NB4 (cell line): ENCODE measurements at regions not wholly inside any gene's neighbourhood (a gene's known extent, or its start where the extent isn't known, plus 50 kb on each side); places are given as distances from the start of the nearest gene placed in this dataset.

ENCODE experiments used
- DNase-seq: peaks from one replicate; pipeline ENCODE4 v3.0.0; 2010; ENCODE audit warnings: low read depth
- H3K4me3 ChIP-seq: one replicate; pipeline ENCODE4 v1.5.1; 2011; ENCODE audit warnings: mild to moderate bottlenecking, low read depth, low read length, moderate library complexity
- MYC ChIP-seq: IDR thresholded peaks from 2 replicates; pipeline ENCODE4 v1.6.1; 2011; ENCODE audit warnings: low read depth, low read length
- POLR2A ChIP-seq: IDR thresholded peaks from 2 replicates; pipeline ENCODE4 v1.6.1; 2011; ENCODE audit warnings: mild to moderate bottlenecking; ENCODE audit not compliant: insufficient read length; ENCODE audit errors: extremely low read depth
- TF ChIP-seq, protein P1 (sequence below): IDR thresholded peaks from one replicate; pipeline ENCODE4 v1.5.1; 2012; ENCODE audit warnings: low read depth, low read length
- TF ChIP-seq, protein P2 (sequence below): IDR thresholded peaks from 2 replicates; pipeline ENCODE4 v1.6.1; 2011; ENCODE audit warnings: low read depth, low read length

DNA sequence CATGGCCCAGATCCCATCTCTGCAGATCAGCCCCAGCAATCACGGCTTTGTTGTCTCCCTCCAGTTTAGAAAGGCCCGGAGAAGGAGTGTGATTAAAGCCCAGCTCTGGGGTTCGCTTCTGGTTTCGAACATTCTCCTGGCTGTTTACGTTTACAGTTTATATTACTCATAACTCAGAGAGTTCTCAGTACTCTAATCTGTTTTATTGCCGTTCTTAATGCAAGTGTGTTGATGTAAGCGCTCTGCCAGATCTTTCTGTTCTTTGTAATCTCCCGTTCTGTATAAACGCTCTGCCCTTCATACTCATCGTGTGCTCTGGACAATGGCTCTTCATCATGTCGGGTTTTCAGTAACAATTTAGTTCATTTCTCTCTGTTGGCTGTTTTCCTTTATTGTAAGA is 82.5 kb upstream of the PRNP start:
- TF ChIP-seq POLR2A: no peak
- TF ChIP-seq MYC: no peak
- TF ChIP-seq, protein P1, sequence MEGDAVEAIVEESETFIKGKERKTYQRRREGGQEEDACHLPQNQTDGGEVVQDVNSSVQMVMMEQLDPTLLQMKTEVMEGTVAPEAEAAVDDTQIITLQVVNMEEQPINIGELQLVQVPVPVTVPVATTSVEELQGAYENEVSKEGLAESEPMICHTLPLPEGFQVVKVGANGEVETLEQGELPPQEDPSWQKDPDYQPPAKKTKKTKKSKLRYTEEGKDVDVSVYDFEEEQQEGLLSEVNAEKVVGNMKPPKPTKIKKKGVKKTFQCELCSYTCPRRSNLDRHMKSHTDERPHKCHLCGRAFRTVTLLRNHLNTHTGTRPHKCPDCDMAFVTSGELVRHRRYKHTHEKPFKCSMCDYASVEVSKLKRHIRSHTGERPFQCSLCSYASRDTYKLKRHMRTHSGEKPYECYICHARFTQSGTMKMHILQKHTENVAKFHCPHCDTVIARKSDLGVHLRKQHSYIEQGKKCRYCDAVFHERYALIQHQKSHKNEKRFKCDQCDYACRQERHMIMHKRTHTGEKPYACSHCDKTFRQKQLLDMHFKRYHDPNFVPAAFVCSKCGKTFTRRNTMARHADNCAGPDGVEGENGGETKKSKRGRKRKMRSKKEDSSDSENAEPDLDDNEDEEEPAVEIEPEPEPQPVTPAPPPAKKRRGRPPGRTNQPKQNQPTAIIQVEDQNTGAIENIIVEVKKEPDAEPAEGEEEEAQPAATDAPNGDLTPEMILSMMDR: no peak
- TF ChIP-seq, protein P2, sequence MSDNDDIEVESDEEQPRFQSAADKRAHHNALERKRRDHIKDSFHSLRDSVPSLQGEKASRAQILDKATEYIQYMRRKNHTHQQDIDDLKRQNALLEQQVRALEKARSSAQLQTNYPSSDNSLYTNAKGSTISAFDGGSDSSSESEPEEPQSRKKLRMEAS: no peak
- H3K4me3 ChIP-seq: no peak overlapping the region
- DNase-seq: no peak

DNA sequence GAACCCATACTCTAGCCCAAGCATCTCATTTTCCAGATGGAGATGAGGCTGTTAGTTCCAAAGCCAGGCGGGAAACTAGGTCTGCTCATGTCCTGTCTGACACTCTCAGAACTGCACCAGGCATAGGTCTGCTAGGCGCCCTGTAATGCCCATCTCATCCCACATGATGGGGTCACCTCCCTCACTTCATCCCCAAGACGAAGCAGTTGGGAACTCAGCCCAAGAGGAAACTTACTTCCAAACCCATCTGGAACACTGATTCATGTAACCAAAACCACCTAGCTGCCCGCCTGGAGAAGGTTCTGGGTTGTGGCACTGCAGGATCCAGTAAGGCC is 84.0 kb upstream of the PRNP start:
- DNase-seq: no peak
- H3K4me3 ChIP-seq: no peak overlapping the region
- TF ChIP-seq, protein P1: no peak
- no peak for TF ChIP-seq POLR2A
- TF ChIP-seq, protein P2: no peak
- TF ChIP-seq MYC: no peak

DNA sequence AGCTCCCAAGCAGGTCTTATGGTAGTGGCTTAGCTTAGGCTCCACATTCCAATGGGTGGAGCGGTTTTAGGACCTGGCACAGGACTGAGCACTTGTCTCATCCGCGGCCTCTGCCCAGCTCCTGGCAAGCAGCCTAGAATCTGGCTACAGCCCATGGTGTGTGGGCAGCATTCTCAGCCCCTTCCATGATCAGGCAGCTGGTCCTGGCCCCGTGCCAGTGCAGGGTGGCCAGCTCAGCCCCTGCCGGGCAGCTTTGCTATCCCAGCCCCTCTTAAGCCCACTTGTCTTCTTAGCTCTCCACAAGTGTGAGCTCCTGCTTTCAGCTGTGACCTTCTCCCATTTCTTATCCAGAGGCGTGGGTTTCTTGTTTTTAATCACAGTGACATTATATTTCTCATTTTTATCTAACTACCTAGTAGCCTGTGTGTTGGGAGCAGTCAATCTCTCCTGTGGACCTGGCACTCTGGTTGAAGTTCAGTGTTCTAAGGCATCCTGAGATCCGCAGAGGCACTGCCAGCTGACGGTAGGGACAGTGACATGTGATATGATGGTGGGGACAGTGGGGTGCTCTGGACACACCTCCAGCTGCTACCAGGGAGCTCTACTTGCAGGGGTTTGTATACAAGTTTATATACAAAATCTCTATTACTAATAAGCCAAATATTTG is 84.5 kb upstream of the PRNP start:
- H3K4me3 ChIP-seq: no peak overlapping the region
- no peak for DNase-seq
- TF ChIP-seq, protein P1: no peak
- TF ChIP-seq POLR2A: no peak
- TF ChIP-seq, protein P2: no peak
- TF ChIP-seq MYC: no peak

DNA sequence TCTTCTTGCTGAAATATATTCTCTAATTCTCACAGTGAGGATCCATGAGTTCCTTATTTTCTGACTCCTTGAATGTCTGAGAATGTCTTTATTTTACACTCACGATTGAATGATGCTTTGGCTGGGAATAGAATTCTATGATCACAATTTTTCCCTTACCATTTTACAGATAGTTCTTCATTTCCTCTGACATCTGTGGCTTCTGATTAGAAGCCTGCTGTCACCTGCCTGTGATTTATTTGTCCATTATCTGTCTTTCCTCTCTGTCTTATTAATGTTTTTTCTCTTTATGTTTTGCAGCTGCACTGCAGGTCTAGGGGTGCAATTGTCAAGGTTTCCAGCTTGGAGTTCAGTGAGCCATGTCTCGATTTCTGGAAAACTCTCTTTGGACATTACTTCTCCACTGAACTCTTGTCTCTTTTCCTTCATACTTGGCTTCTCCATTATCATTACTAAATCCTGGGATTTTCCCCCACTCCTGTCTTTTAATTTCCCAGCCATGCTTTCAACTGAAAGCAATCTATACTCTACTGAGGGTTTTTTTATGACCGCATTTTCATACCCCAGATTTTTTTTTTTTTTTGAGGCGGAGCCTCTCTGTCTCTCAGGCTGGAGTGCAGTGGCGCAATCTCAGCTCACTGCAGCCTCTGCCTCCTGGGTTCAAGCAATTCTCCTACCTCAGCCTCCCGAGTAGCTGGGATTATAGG is 85.8 kb upstream of the PRNP start:
- no peak for DNase-seq
- TF ChIP-seq, protein P2: no peak
- TF ChIP-seq POLR2A (no peak), MYC (no peak)
- TF ChIP-seq, protein P1: no peak
- no peak overlapping the region for H3K4me3 ChIP-seq

DNA sequence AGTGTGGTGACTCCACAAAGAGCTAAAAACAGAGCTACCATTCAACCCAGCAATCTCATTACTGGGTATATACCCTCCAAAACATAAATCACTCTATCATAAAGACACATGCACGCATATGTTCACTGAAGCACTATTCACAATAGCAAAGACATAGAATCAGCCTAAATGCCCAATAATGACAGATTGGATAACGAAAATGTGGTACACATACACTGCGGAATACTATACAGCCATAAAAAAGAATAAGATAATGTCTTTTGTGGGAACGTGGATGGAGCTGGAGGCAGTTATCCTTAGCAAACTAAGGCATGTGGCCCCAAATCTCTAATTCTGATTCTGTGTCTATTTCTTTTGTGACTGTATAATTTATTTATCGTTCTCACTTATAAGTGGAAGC is 89.0 kb upstream of the PRNP start:
- TF ChIP-seq, protein P1: no peak
- no peak for TF ChIP-seq MYC
- DNase-seq: no peak
- H3K4me3 ChIP-seq: no peak overlapping the region

DNA sequence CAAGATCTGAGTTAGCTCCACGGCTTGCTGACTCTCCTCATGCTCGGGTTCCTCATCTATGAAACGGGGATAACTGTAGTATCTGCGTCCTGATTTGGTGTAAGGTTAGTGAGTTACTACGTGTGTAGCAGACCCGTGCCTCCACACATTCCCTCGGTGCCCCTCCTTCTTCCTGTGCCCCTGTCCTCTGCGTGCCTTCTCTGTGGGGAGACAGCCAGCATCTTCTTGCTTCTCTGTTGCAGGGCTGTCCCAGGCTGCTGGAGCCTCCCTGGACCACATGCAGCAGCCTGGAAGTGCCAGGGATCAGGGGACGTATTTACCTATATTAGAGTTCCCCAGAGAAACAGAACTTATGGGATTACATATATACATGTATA is 93.1 kb upstream of the PRNP start:
- DNase-seq: no peak
- no peak overlapping the region for H3K4me3 ChIP-seq
- TF ChIP-seq, protein P2: no peak
- TF ChIP-seq POLR2A: no peak
- no peak for TF ChIP-seq MYC
- TF ChIP-seq, protein P1: no peak
